Glomerular visceral epithelial cell (primary cell): ENCODE measurements at regions not wholly inside any gene's neighbourhood (a gene's known extent, or its start where the extent isn't known, plus 50 kb on each side); places are given as distances from the start of the nearest gene placed in this dataset.

Experiments
- DNase-seq: peaks from one replicate; pipeline ENCODE4 v3.0.0-alpha.2; 2016; ENCODE audit errors: extremely low spot score

- no peak for DNase-seq
Observed at GRCh38 chr5:135248801-135249231, 150.2 kb downstream of the MACROH2A1 start.

GRCh38 chr5:135246923-135247795 lies 151.9 kb downstream of the MACROH2A1 start:
- DNase-seq = peak; percentile 87

GRCh38 chr5:135246605-135246922 lies 152.5 kb downstream of the MACROH2A1 start:
- DNase-seq = no peak

GRCh38 chr5:135245521-135246499 lies 153.2 kb downstream of the MACROH2A1 start:
- peak; percentile 58 for DNase-seq

GRCh38 chr5:135244620-135245021 lies 154.4 kb downstream of the MACROH2A1 start:
- DNase-seq = no peak

- no peak for DNase-seq
Observed at GRCh38 chr5:135243556-135244285, 155.3 kb downstream of the MACROH2A1 start.

- DNase-seq = no peak
Observed at GRCh38 chr5:135242866-135243555, 156.0 kb downstream of the MACROH2A1 start.

- peak; percentile 88 for DNase-seq
Observed at GRCh38 chr5:135242021-135242865, 156.8 kb downstream of the MACROH2A1 start.

GRCh38 chr5:135241536-135241935 lies 157.5 kb downstream of the MACROH2A1 start:
- DNase-seq = no peak

- no peak for DNase-seq
Observed at GRCh38 chr5:135240781-135241360, 158.2 kb downstream of the MACROH2A1 start.

- DNase-seq = no peak
Observed at GRCh38 chr5:135240283-135240633, 158.8 kb downstream of the MACROH2A1 start.

- no peak for DNase-seq
Observed at GRCh38 chr5:135239453-135240282, 159.4 kb downstream of the MACROH2A1 start.

- peak; percentile 60 for DNase-seq
Observed at GRCh38 chr5:135238622-135239452, 160.2 kb downstream of the MACROH2A1 start.

GRCh38 chr5:135237748-135238103 lies 161.3 kb downstream of the MACROH2A1 start:
- DNase-seq = no peak

GRCh38 chr5:135236908-135237747 lies 161.9 kb downstream of the MACROH2A1 start:
- DNase-seq = no peak

GRCh38 chr5:135236228-135236907 lies 162.7 kb downstream of the MACROH2A1 start:
- no peak for DNase-seq
